Fibroblast of skin of right biceps (primary cell): ENCODE measurements at regions not wholly inside any gene's neighbourhood (a gene's known extent, or its start where the extent isn't known, plus 50 kb on each side); places are given as distances from the start of the nearest gene placed in this dataset.

Source experiments
- DNase-seq: peaks from one replicate; pipeline ENCODE4 v3.0.0-alpha.2; 2013

DNA sequence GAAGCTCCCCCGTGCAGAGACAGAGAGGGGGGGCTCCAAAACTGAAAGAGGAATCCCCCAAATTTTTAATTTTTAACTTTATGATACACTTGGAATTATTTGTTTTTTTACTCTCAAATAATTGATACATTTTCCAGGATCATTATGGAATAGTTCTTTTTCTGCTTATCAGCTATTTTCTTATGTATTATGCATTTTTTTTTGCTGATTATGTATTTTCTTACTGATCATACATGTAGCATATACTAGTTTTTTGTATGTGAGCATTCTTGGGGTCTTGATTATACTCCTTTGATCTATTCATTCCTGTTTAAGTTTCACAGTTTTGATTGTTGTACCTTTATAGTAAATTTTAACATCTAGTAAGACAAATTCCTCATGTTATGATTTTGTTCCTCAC, 55.5 kb upstream of the LDHB start:
- DNase-seq: no peak

- peak; percentile 42 for DNase-seq
These were observed 53.5 kb upstream of the LDHB start for GRCh38 chr12:21710958-21711775.
